Fibroblast of skin of right quadriceps (primary cell): ENCODE measurements at regions not wholly inside any gene's neighbourhood (a gene's known extent, or its start where the extent isn't known, plus 50 kb on each side); places are given as distances from the start of the nearest gene placed in this dataset.
A peak's percentile ranks its signal among the peaks of the same experiment; 100 is the strongest.
"Not testable (repeated sequence)": the region's sequence is repeated elsewhere in the genome, so short reads cannot be mapped to it uniquely, and the experiment has no call there.

Source experiments
- DNase-seq: peaks from one replicate; pipeline ENCODE4 v3.0.0-alpha.2; 2013

DNA sequence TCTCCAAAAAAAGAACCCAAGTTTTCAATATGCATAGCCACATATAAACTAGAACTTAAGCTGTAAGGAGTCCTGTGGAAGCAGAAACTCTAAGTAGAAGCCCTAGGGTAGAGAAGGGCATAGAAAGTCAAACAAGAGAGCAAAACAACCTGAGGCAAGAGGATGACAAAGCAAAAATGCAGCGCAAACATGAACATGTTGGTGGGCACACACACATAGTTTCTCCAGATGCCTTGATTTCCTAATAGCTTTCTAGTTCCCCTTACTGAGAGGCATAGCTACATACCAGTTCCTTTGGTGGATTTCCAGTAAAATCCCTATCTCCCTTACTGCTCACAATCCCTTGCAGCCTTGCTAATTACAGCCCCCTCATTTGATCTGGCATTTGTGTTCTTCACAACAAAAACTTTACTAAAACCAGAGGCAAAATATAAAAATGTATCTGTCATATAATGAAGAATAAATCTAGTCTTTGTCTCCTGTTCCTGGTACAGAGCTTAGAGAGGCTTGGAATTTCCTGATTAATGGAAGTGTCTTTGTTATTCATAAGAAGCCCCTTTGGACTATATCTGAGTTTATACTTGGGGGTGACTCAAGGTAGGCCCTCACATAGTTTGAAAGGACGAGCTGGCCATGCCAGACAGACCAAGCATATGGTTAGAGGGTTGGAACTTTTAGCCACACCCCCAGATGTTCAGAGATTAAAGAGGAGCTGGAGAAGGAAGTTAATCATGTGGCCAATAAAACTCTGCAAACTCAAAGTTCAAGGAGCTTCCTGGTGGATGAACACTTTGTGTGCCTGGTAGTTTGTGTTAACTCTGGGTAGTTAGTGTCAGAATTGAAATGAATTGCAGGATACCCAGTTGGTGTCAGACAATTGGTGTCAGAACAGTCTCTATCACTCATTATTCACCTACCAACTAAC lies 52.7 kb upstream of the ZCCHC13 start:
- DNase-seq = peak; percentile 56

GRCh38 chrX:74250574-74250973 lies 53.4 kb upstream of the ZCCHC13 start:
- no peak for DNase-seq

DNA sequence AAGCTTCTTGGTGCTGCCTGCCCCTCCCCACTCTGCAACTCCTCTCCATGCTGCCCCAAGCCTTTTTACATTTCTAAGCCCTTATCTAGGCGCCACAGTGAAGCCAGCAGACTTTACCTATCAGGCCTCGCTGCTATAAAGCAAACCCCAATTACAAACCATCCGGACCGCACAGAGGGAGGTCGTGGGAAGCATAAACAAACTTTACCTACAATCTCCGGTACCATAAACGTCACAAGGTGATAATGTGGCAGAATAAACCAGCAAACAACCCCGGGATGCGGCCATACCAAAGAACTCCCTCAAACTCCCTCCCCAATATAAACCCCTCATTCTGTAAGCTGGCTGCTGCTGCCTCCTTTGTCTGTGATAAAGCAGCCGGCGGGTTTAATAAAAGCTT lies 54.0 kb upstream of the ZCCHC13 start:
- DNase-seq = no peak

DNA sequence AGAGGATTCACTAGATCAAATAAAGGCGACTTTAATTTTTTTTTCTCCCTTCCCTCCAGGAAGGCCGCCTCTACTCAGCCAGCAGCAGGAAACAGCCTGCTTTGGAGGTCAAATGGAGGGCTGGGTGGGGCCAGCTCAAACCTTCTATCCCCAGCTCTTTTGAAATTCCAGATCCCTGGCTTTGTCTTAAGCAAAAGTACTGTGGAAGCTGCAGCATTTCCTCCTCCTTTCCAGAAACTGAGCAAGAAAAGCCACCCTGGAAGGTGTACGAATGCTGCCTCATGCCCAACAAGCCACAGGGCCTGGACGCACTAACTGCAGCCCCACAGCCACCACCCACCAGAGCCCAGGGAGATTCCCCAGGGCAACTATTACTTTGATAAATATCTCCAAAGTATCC lies 55.1 kb upstream of the ZCCHC13 start:
- no peak for DNase-seq

GRCh38 chrX:74246524-74246923 lies 57.5 kb upstream of the ZCCHC13 start:
- peak; percentile 22 for DNase-seq

DNA sequence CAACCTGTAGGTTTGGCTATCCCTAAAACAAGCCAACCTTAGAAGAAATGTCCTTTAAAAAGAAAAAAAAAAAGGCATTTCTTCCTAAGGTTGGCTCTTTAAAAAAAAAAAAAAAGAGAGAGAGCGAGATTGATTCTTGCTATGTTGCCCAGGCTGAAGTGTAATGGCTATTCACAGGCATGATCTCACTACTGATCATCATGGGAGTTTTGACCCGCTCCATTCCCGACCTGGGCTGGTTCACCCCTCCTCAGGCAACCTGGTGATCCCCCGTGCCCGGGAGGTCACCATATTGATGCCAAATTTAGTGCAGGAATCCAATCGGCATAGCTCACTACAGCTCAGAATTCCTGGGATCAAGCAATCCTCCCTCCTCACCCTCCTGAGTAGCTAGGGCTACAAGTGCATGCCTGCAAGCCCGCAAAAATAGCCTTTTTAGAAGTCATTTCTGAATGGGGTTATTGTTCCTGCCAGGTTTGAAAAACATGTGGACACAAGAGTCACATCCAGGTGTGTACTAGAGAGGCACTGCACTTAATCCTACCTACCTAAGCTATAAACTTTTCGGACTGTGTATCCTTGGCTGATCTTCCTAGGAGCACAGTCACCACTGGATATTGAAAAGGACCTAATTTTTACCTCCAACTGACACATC lies 61.4 kb upstream of the ZCCHC13 start:
- no peak for DNase-seq

GRCh38 chrX:74242050-74242449 lies 61.9 kb upstream of the ZCCHC13 start:
- DNase-seq = peak; percentile 50

GRCh38 chrX:74238771-74239170 lies 65.2 kb upstream of the ZCCHC13 start:
- no peak for DNase-seq

DNA sequence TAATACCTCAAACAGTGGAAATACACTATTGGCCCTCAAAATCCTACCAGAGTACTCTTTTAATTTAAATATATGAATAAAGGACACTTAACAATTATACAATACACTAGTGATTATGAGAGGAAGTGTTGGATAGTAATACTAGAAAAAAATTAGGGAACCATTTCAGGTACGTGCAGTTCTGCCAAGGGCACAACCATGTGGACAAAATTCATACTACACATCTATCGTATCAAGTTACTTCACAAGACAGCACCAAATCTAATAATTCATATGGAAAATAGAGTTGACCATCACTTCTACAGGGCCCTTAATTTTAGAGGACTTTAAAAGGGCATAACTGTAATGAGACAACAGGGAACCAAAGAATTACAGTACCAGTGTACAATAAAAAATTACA lies 69.2 kb upstream of the ZCCHC13 start:
- no peak for DNase-seq

GRCh38 chrX:74232859-74233258 lies 71.1 kb upstream of the ZCCHC13 start:
- peak; percentile 58 for DNase-seq

DNA sequence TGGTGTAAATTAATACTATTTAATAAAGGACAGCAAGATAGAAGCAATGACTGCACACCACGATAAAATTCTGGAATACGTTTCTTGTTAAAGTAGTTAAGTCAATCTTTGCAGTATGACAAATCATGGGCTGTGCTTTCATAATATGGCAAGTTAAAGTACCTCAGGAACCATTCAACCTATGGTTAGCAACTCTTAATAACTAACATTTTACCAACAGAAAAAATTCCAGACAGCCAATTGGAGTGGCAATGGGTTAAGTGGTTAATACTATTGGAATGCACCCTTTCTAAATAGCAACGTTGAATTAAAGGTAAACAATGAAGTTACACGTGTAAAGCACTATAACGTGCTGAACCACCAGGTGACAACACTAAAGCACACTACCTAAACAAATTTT lies 72.4 kb upstream of the ZCCHC13 start:
- no peak for DNase-seq

- no peak for DNase-seq
These were observed 73.9 kb upstream of the ZCCHC13 start for GRCh38 chrX:74230094-74230493.

DNA sequence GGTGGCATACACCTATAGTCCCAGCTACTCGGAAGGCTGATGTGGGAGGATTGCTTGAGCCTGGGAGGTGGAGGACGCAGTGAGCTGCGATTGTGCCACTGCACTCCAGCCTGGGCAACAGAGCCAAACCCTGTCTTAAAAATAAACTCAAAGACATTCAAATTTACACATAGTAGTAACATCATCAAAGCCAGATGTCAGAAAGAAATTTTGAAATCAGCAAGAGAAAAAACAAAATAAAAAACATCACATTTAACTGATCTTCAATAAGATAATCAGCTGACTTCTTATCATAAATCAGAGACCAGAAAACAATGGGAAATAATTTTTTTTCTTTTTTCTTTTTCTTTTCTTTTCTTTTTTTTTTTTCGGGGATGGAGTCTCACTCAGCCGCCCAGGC lies 78.9 kb upstream of the ZCCHC13 start:
- no peak for DNase-seq

GRCh38 chrX:74220277-74220676 lies 83.7 kb upstream of the ZCCHC13 start:
- no peak for DNase-seq

DNA sequence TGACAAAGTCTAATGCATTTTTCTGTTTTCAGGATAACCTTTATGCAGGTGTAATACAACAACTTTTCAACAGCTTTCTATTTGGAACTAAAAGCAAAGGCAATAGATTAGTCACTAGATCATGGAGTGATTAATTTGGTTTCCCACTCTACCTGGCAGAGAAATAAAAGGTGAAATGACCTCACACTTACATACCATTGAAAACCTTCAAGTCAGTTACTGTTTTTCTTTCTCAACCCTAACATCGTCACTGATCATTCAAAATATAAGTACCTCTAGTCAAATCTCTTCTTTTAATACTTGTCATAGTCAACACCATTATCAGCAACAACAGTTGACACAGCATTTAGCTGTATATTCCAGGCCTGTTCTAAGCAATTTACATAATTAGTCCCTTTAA lies 85.1 kb upstream of the ZCCHC13 start:
- DNase-seq = no peak

- DNase-seq = no peak
These were observed 87.6 kb upstream of the ZCCHC13 start for GRCh38 chrX:74216421-74216820.

GRCh38 chrX:74211911-74212310 lies 92.1 kb upstream of the ZCCHC13 start:
- no peak for DNase-seq

GRCh38 chrX:74207539-74207938 lies 96.4 kb upstream of the ZCCHC13 start:
- no peak for DNase-seq

DNA sequence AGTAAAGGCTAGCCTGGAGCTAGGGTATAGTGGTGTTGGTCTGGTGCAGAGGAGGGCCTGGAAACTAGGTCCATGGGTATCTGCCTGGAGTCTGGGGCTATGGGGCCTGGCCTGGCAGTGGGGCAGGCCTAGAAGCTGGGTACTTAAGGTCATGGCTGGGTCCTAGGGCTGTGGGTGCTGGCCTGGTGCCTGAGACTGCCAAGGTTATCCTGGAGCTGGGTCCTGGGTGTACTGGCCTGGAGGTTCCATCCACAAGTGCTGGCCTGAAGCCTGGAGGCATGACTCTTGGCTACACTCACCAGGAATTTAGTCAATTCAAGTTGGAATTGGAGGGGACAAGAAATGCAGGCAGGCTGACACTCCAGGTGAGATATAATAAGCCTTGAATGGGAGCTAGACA lies 108.4 kb upstream of the ZCCHC13 start:
- no peak for DNase-seq

- no peak for DNase-seq
These were observed 108.9 kb upstream of the ZCCHC13 start for GRCh38 chrX:74195120-74195519.

GRCh38 chrX:74187211-74187610 lies 116.8 kb upstream of the ZCCHC13 start:
- DNase-seq = peak; percentile 6

- DNase-seq = not testable (repeated sequence)
These were observed 120.9 kb upstream of the ZCCHC13 start for GRCh38 chrX:74183047-74183446.

DNA sequence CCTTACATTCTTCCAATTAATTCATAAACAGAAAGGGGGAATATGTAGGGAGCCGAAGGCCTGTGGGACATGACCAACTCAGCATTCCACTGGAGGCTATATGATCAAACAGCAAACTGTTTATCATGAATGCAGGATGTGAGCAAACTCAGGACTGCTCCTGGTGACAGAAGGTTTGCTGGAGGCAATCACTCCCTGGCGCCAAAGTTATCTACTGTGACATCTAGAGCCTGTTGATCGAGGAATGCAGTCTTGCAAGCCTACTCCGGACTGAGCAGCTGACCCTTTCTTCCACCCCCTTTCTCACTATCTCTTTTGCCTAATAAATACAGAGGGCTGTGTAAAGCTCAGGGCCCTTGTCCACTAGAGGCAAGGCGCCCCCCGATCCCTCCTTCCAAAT lies 122.0 kb upstream of the ZCCHC13 start:
- DNase-seq = not testable (repeated sequence)

DNA sequence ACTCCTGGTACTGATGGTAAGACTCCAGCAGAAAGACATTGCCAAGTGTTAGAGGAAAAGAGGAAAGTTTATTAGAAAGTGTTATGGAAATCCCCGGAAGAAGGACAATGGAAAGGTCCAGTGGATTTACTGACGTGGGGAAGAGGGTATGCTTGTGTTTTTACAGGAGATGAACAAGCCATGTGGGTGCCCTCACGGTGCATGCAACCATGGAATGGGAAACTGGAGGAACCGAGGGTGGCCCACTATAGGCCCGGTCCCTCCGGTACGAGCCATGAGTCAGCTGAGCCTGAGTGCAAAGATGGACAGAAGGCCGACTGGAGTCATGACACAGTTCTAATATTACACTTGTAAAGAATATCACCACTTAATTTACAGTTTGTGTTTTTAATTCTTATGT lies 123.3 kb upstream of the ZCCHC13 start:
- no peak for DNase-seq
